ENCODE measurements at regions not wholly inside any gene's neighbourhood (a gene's known extent, or its start where the extent isn't known, plus 50 kb on each side); places are given as distances from the start of the nearest gene placed in this dataset.

DNA sequence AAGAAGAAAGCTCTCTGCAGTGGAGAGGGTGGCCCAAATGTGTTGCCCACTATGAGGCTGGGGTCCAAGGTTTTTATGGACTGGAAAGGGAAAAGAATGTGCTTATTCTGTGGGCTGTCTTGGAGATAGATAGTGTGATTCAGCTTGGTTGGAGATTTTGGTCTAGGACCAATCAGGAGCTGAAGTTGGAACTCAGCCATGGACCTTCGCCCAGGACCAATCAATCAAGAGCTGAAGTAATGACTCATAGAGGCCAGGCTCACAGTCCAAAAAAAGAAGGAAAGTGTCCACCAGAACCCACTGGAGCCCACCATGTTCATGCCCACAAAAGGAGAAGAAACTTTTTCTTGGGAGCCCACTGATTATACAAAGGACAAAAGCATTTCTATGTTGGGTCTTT, 369.5 kb downstream of the UBE2NL start:
- no peaks in the 10 kb centered on the region for H3K9me3 ChIP-seq (replicated peaks; ENCODE audit: control insufficient read depth, insufficient read depth, low read depth, low read length)
- no peaks in the 10 kb centered on the region for H3K4me1 ChIP-seq (replicated peaks in 1 of 2; ENCODE audit: control insufficient read depth in 2 of 2, insufficient read depth in 2 of 2, low read length in 2 of 2)
- no peaks in the 10 kb centered on the region for H3K36me3 ChIP-seq (ENCODE audit: control insufficient read depth, insufficient read depth, low read length)
- no peaks in the 10 kb centered on the region for H3K79me2 ChIP-seq (ENCODE audit: control insufficient read depth, insufficient read depth, low read length)
- H2AFZ ChIP-seq (ENCODE audit: low read depth, low read length): no peak overlapping the region
- DNase-seq (ENCODE audit: extremely low read depth in 1 of 4, low spot score in 3 of 4): no peak
- POLR2A ChIA-PET: no interaction called here
- CTCF ChIA-PET (ENCODE audit: low intra/inter-chr PET ratio): no interaction called here
- H3K9ac ChIP-seq (ENCODE audit: insufficient read depth in 1 of 2, low read depth in 2 of 2, low read length in 2 of 2): no peak overlapping the region
- 0% methylated on average over 1 of the region's 1 CpG for WGBS (ENCODE audit: insufficient coverage, low coverage, missing lambda C conversion rate)
- no peak overlapping the region for H3K4me2 ChIP-seq (ENCODE audit: insufficient read depth, low read length)
- H4K20me1 ChIP-seq (replicated peaks; ENCODE audit: control insufficient read depth, insufficient read depth, low read length): no peaks in the 10 kb centered on the region
- H3K4me3 ChIP-seq: no peak overlapping the region
- intact Hi-C loops (cut with micrococcal nuclease): no loop called here
- no peak for FAIRE-seq
- no peaks in the 10 kb centered on the region for H3K27me3 ChIP-seq (ENCODE audit: control insufficient read depth in 2 of 2, insufficient read depth in 2 of 2, low read length in 2 of 2)
- no peak overlapping the region for H3K27ac ChIP-seq (ENCODE audit: extremely low read depth, low read depth, low read length)
- H3K9me1 ChIP-seq (ENCODE audit: control insufficient read depth, insufficient read depth, low read length): no peaks in the 10 kb centered on the region
- no peak for ATAC-seq
- no TSS peak for BruUV-seq (replicated peaks)
- in situ Hi-C loops (cut with MboI): loop anchor here (10.0 kb wide), 1 partner anchor 879 kb away; no protein-coding TSS in a partner anchor
- no peak for TF ChIP-seq TAF7 (tag; IDR thresholded peaks at IDR 0.05)
- no peak for TF ChIP-seq ZNF583 (CRISPR knock-in tag; IDR thresholded peaks at IDR 0.05)
- TF ChIP-seq OTX1 (CRISPR knock-in tag; IDR thresholded peaks at IDR 0.05): no peak
- no peak for TF ChIP-seq ETS2 (tag; IDR thresholded peaks at IDR 0.05; ENCODE audit: borderline replicate concordance, poor library complexity, severe bottlenecking)
- TF ChIP-seq MYC (IDR thresholded peaks at IDR 0.05; ENCODE audit: low read depth, low read length): no peak
- no peak for TF ChIP-seq MYC (CRISPR knock-in tag; IDR thresholded peaks at IDR 0.05; ENCODE audit: borderline replicate concordance, low read depth)
- no peak for TF ChIP-seq KHSRP (IDR thresholded peaks at IDR 0.05)
- TF ChIP-seq ZEB2 (IDR thresholded peaks at IDR 0.05): no peak
- no peak for TF ChIP-seq HMGN3 (IDR thresholded peaks at IDR 0.05; ENCODE audit: borderline replicate concordance, extremely low read depth, insufficient read length, low read depth, low read length)
- TF ChIP-seq ZNF324 (CRISPR knock-in tag; IDR thresholded peaks at IDR 0.05): no peak
- TF ChIP-seq, protein P1, sequence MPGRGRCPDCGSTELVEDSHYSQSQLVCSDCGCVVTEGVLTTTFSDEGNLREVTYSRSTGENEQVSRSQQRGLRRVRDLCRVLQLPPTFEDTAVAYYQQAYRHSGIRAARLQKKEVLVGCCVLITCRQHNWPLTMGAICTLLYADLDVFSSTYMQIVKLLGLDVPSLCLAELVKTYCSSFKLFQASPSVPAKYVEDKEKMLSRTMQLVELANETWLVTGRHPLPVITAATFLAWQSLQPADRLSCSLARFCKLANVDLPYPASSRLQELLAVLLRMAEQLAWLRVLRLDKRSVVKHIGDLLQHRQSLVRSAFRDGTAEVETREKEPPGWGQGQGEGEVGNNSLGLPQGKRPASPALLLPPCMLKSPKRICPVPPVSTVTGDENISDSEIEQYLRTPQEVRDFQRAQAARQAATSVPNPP (IDR thresholded peaks at IDR 0.05; ENCODE audit: borderline replicate concordance, insufficient read depth, insufficient read length): no peak
- TF ChIP-seq ELF4 (CRISPR knock-in tag; IDR thresholded peaks at IDR 0.05): no peak
- TF ChIP-seq, protein P2, sequence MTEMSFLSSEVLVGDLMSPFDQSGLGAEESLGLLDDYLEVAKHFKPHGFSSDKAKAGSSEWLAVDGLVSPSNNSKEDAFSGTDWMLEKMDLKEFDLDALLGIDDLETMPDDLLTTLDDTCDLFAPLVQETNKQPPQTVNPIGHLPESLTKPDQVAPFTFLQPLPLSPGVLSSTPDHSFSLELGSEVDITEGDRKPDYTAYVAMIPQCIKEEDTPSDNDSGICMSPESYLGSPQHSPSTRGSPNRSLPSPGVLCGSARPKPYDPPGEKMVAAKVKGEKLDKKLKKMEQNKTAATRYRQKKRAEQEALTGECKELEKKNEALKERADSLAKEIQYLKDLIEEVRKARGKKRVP (CRISPR knock-in tag; IDR thresholded peaks at IDR 0.05): no peak
- no peak for TF ChIP-seq PTTG1 (tag; IDR thresholded peaks at IDR 0.05; ENCODE audit: low read depth)
- no peak for TF ChIP-seq BRCA1 (IDR thresholded peaks at IDR 0.05)
- no peak for TF ChIP-seq BRCA1 (CRISPR knock-in tag; IDR thresholded peaks at IDR 0.05)
- no peak for TF ChIP-seq SNIP1 (IDR thresholded peaks at IDR 0.05; ENCODE audit: low read depth)
- no peak for TF ChIP-seq SIRT6 (IDR thresholded peaks at IDR 0.05; ENCODE audit: low read depth, low read length)
- no peak for TF ChIP-seq NR1H2 (CRISPR knock-in tag; IDR thresholded peaks at IDR 0.05)
- TF ChIP-seq, protein P3, sequence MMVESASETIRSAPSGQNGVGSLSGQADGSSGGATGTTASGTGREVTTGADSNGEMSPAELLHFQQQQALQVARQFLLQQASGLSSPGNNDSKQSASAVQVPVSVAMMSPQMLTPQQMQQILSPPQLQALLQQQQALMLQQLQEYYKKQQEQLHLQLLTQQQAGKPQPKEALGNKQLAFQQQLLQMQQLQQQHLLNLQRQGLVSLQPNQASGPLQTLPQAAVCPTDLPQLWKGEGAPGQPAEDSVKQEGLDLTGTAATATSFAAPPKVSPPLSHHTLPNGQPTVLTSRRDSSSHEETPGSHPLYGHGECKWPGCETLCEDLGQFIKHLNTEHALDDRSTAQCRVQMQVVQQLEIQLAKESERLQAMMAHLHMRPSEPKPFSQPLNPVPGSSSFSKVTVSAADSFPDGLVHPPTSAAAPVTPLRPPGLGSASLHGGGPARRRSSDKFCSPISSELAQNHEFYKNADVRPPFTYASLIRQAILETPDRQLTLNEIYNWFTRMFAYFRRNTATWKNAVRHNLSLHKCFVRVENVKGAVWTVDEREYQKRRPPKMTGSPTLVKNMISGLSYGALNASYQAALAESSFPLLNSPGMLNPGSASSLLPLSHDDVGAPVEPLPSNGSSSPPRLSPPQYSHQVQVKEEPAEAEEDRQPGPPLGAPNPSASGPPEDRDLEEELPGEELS (CRISPR knock-in tag; IDR thresholded peaks at IDR 0.05; ENCODE audit: borderline replicate concordance): no peak
